ENCODE measurements at regions not wholly inside any gene's neighbourhood (a gene's known extent, or its start where the extent isn't known, plus 50 kb on each side); places are given as distances from the start of the nearest gene placed in this dataset.
A peak's percentile ranks its signal among the peaks of the same experiment; 100 is the strongest.
"Not testable (repeated sequence)": the region's sequence is repeated elsewhere in the genome, so short reads cannot be mapped to it uniquely, and the experiment has no call there.

DNA sequence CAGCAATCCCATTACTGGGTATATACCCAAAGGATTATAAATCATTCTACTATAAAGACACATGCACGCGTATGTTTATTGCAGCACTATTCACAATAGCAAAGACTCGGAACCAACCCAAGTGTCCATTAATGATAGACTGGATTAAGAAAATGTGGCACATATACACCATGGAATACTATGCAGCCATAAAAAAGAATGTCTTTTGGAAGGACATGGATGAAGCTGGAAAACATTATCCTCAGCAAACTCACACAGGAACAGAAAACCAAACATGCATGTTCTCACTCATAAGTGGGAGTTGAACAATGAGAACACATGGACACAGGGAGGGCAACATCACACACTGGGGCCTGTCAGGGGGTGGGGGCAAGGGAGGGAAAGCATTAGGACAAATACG, 143.7 kb upstream of the IVNS1ABP start:
- not testable (repeated sequence) for H3K4me1 ChIP-seq (ENCODE audit: control insufficient read depth, low read depth, low read length); H3K36me3 ChIP-seq (ENCODE audit: control insufficient read depth, insufficient read depth, low read length); H3K23ac ChIP-seq (ENCODE audit: low read length); H3K27ac ChIP-seq (ENCODE audit: low read depth, low read length); H3K9ac ChIP-seq (ENCODE audit: low read length); H3K4me3 ChIP-seq (ENCODE audit: low read length); H2BK120ac ChIP-seq (ENCODE audit: low read depth, low read length); H3K4ac ChIP-seq (ENCODE audit: low read depth, low read length); H3K27me3 ChIP-seq (ENCODE audit: insufficient read depth, low read length, poor library complexity); H3K4me2 ChIP-seq (ENCODE audit: low read length); DNase-seq; H3K56ac ChIP-seq (ENCODE audit: low read length); H3K18ac ChIP-seq (ENCODE audit: low read length); H2BK15ac ChIP-seq (replicated peaks; ENCODE audit: low read depth); H3K79me2 ChIP-seq (ENCODE audit: control insufficient read depth, insufficient read depth, low read length); H4K8ac ChIP-seq (ENCODE audit: low read depth, low read length); H4K5ac ChIP-seq (ENCODE audit: low read length); H2BK5ac ChIP-seq (ENCODE audit: low read length); H3K79me1 ChIP-seq (ENCODE audit: low read length); H2AK5ac ChIP-seq (ENCODE audit: low read length)
- WGBS (ENCODE audit: extremely low coverage, insufficient coverage, low lambda C conversion rate) = no CpG with 5 or more reads among the region's 4 CpGs

DNA sequence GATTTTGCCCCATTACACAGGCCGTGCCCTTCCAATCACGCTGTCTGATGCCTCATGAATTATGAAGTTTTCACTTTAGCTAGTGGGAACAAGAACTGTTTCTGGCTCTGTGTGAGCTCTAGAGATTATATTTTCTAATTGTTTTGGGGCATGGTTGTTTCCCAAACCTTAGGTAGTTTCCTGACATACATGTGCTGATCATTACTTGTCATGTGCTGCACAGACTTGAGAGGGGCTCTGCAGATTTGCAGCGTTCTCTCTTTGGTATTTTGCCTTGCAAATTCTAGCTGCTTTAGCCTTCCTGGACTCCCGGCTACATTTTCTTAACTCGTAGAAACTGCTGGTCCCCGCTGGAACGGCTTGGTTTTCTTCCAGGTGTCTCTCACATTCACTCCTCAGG, 142.1 kb upstream of the IVNS1ABP start:
- no peak overlapping the region for H3K9ac ChIP-seq (ENCODE audit: low read length)
- H2BK5ac ChIP-seq (ENCODE audit: low read length) = no peak overlapping the region
- H2AK5ac ChIP-seq (ENCODE audit: low read length) = no peak overlapping the region
- no peaks in the 10 kb centered on the region for H3K27me3 ChIP-seq (ENCODE audit: insufficient read depth, low read length, poor library complexity)
- no CpG with 5 or more reads among the region's 7 CpGs for WGBS (ENCODE audit: extremely low coverage, insufficient coverage, low lambda C conversion rate)
- H2BK120ac ChIP-seq (ENCODE audit: low read depth, low read length) = no peak overlapping the region
- no peak overlapping the region for H3K27ac ChIP-seq (ENCODE audit: low read depth, low read length)
- no peak overlapping the region for H3K4me2 ChIP-seq (ENCODE audit: low read length)
- no peak overlapping the region for H4K5ac ChIP-seq (ENCODE audit: low read length)
- H3K4ac ChIP-seq (ENCODE audit: low read depth, low read length) = no peak overlapping the region
- H3K36me3 ChIP-seq (ENCODE audit: control insufficient read depth, insufficient read depth, low read length) = no peaks in the 10 kb centered on the region
- no peak overlapping the region for H3K23ac ChIP-seq (ENCODE audit: low read length)
- H3K79me1 ChIP-seq (ENCODE audit: low read length) = no peaks in the 10 kb centered on the region
- H3K4me3 ChIP-seq (ENCODE audit: low read length) = no peak overlapping the region
- no peak overlapping the region for H3K18ac ChIP-seq (ENCODE audit: low read length)
- H3K4me1 ChIP-seq (ENCODE audit: control insufficient read depth, low read depth, low read length) = peaks cover 4% of the 10 kb centered on the region
- no peak overlapping the region for H4K8ac ChIP-seq (ENCODE audit: low read depth, low read length)
- no peaks in the 10 kb centered on the region for H3K79me2 ChIP-seq (ENCODE audit: control insufficient read depth, insufficient read depth, low read length)
- peak overlapping the region; percentile 14 for H2BK15ac ChIP-seq (replicated peaks; ENCODE audit: low read depth)
- H3K56ac ChIP-seq (ENCODE audit: low read length) = no peak overlapping the region
- no peak for DNase-seq

DNA sequence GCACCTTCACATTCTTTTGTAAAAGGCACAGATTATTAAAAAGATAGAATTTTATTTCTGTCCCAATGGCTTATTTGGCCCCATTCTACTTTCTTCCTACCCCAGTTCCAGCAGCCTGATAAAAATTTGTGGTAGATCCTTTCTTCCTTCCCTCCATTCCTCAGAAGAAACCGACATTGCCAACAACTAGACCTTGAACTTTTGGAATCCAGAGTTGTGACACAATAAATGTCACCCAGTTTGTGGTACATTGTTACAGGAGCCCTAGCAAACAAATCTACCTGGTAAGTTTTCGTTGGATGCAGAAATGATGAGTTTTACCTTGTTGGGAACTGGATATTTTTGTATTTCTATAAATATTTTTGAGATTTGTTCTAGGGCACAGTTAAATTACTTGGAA, 141.6 kb upstream of the IVNS1ABP start:
- H3K4me3 ChIP-seq (ENCODE audit: low read length) = no peak overlapping the region
- no peaks in the 10 kb centered on the region for H3K27me3 ChIP-seq (ENCODE audit: insufficient read depth, low read length, poor library complexity)
- H3K9ac ChIP-seq (ENCODE audit: low read length) = no peak overlapping the region
- WGBS (ENCODE audit: extremely low coverage, insufficient coverage, low lambda C conversion rate) = no CpG with 5 or more reads among the region's 2 CpGs
- no peak overlapping the region for H3K18ac ChIP-seq (ENCODE audit: low read length)
- no peak overlapping the region for H4K8ac ChIP-seq (ENCODE audit: low read depth, low read length)
- H3K79me2 ChIP-seq (ENCODE audit: control insufficient read depth, insufficient read depth, low read length) = no peaks in the 10 kb centered on the region
- H3K4me2 ChIP-seq (ENCODE audit: low read length) = no peak overlapping the region
- H3K23ac ChIP-seq (ENCODE audit: low read length) = no peak overlapping the region
- H2BK120ac ChIP-seq (ENCODE audit: low read depth, low read length) = no peak overlapping the region
- peaks cover 4% of the 10 kb centered on the region for H3K4me1 ChIP-seq (ENCODE audit: control insufficient read depth, low read depth, low read length)
- no peak overlapping the region for H2BK15ac ChIP-seq (replicated peaks; ENCODE audit: low read depth)
- no peak for DNase-seq
- no peak overlapping the region for H3K4ac ChIP-seq (ENCODE audit: low read depth, low read length)
- no peak overlapping the region for H3K56ac ChIP-seq (ENCODE audit: low read length)
- no peak overlapping the region for H2BK5ac ChIP-seq (ENCODE audit: low read length)
- H3K27ac ChIP-seq (ENCODE audit: low read depth, low read length) = no peak overlapping the region
- H3K36me3 ChIP-seq (ENCODE audit: control insufficient read depth, insufficient read depth, low read length) = no peaks in the 10 kb centered on the region
- H3K79me1 ChIP-seq (ENCODE audit: low read length) = no peaks in the 10 kb centered on the region
- H4K5ac ChIP-seq (ENCODE audit: low read length) = no peak overlapping the region
- H2AK5ac ChIP-seq (ENCODE audit: low read length) = no peak overlapping the region

DNA sequence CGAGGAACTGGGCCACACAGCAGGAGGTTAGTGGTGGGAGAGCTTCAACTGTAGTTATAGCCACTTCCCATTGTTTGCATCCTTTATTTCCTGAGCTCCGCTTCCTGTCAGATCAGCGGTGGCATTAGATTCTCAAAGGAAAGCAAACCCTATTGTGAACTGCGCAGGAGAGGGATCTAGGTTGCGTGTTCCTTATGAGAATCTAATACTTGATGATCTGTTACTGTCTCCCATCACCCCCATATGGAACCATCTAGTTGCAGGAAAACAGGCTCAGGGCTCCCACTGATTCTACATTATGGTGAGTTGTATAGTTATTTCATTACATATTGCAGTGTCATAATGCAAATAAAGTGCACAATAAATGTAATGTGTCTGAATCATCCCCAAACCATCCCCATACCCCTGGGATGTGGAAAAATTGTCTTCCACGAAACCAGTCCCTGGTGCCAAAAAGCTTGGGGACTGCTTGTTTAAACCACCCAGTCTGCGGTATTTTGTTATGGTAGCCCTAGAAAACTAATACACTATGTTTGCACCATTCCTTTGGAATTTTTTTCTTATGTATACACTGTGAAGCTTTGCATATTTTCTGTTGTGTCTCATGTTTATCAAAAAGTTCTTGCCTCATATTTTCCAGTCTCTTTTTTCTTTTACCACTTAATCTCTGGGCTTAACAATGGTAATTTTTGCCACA, 136.6 kb upstream of the IVNS1ABP start:
- Histone ChIP-seq H4K8ac (ENCODE audit: low read depth, low read length) (no peak overlapping the region), H3K79me2 (ENCODE audit: control insufficient read depth, insufficient read depth, low read length) (no peaks in the 10 kb centered on the region), H2BK15ac (replicated peaks; ENCODE audit: low read depth) (no peak overlapping the region), H4K5ac (ENCODE audit: low read length) (no peak overlapping the region), H2AK5ac (ENCODE audit: low read length) (no peak overlapping the region), H3K56ac (ENCODE audit: low read length) (no peak overlapping the region), H3K18ac (ENCODE audit: low read length) (no peak overlapping the region), H3K9ac (ENCODE audit: low read length) (no peak overlapping the region), H3K4me1 (ENCODE audit: control insufficient read depth, low read depth, low read length) (peaks cover 2% of the 10 kb centered on the region), H3K79me1 (ENCODE audit: low read length) (no peaks in the 10 kb centered on the region), H3K27me3 (ENCODE audit: insufficient read depth, low read length, poor library complexity) (no peaks in the 10 kb centered on the region), H2BK5ac (ENCODE audit: low read length) (no peak overlapping the region), H3K4me3 (ENCODE audit: low read length) (no peak overlapping the region), H3K4me2 (ENCODE audit: low read length) (no peak overlapping the region), H3K27ac (ENCODE audit: low read depth, low read length) (no peak overlapping the region), H3K4ac (ENCODE audit: low read depth, low read length) (no peak overlapping the region), H3K36me3 (ENCODE audit: control insufficient read depth, insufficient read depth, low read length) (no peaks in the 10 kb centered on the region), H3K23ac (ENCODE audit: low read length) (no peak overlapping the region), H2BK120ac (ENCODE audit: low read depth, low read length) (no peak overlapping the region)
- DNase-seq = no peak
- WGBS (ENCODE audit: extremely low coverage, insufficient coverage, low lambda C conversion rate) = no CpG with 5 or more reads among the region's 7 CpGs

DNA sequence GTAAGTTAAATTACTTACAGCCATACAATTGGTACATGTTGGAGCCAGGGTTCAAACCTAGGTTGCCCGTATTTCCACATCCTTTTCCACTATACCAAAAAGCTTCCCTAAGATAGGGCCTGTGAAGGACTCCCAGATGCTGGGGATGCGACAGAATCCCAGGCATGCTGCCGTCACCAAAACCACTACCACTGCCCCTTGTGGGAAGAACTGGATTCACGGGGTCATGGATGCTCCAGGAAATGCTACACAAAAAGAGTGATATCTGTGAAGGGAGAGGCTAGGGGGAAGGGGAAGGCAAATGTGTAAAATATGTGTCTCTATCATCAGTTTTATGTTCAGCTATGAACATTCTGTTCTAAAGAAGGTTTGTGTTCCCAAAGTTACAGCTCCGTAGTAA, 133.9 kb upstream of the IVNS1ABP start:
- H3K23ac ChIP-seq (ENCODE audit: low read length) = no peak overlapping the region
- no CpG with 5 or more reads among the region's 5 CpGs for WGBS (ENCODE audit: extremely low coverage, insufficient coverage, low lambda C conversion rate)
- H3K56ac ChIP-seq (ENCODE audit: low read length) = no peak overlapping the region
- H2AK5ac ChIP-seq (ENCODE audit: low read length) = no peak overlapping the region
- no peak overlapping the region for H3K4me3 ChIP-seq (ENCODE audit: low read length)
- no peak overlapping the region for H2BK5ac ChIP-seq (ENCODE audit: low read length)
- H2BK120ac ChIP-seq (ENCODE audit: low read depth, low read length) = no peak overlapping the region
- peaks cover 2% of the 10 kb centered on the region for H3K4me1 ChIP-seq (ENCODE audit: control insufficient read depth, low read depth, low read length)
- H3K27me3 ChIP-seq (ENCODE audit: insufficient read depth, low read length, poor library complexity) = no peaks in the 10 kb centered on the region
- no peak overlapping the region for H3K18ac ChIP-seq (ENCODE audit: low read length)
- no peaks in the 10 kb centered on the region for H3K79me1 ChIP-seq (ENCODE audit: low read length)
- H3K9ac ChIP-seq (ENCODE audit: low read length) = no peak overlapping the region
- no peaks in the 10 kb centered on the region for H3K36me3 ChIP-seq (ENCODE audit: control insufficient read depth, insufficient read depth, low read length)
- no peak overlapping the region for H4K5ac ChIP-seq (ENCODE audit: low read length)
- H3K79me2 ChIP-seq (ENCODE audit: control insufficient read depth, insufficient read depth, low read length) = no peaks in the 10 kb centered on the region
- H3K27ac ChIP-seq (ENCODE audit: low read depth, low read length) = no peak overlapping the region
- DNase-seq = peak; percentile 52
- H2BK15ac ChIP-seq (replicated peaks; ENCODE audit: low read depth) = no peak overlapping the region
- no peak overlapping the region for H3K4me2 ChIP-seq (ENCODE audit: low read length)
- H3K4ac ChIP-seq (ENCODE audit: low read depth, low read length) = no peak overlapping the region
- H4K8ac ChIP-seq (ENCODE audit: low read depth, low read length) = no peak overlapping the region
